Liver (tissue), 7 donors: ENCODE measurements at regions not wholly inside any gene's neighbourhood (a gene's known extent, or its start where the extent isn't known, plus 50 kb on each side); places are given as distances from the start of the nearest gene placed in this dataset.

Source experiments
- DNase-seq: peaks from one replicate; pipeline ENCODE4 v3.0.0-alpha.2; 2017; ENCODE audit warnings: low spot score
- H3K27ac ChIP-seq, 2 donors: one replicate each; pipeline ENCODE4 v1.7.0; 2013; ENCODE audit warnings: inconsistent platforms in 2 of 2, low read length in 2 of 2, control low read depth in 1 of 2, low read depth in 1 of 2, mild to moderate bottlenecking in 1 of 2
- H3K27me3 ChIP-seq, 4 donors: one replicate each; pipeline versions ENCODE4 v1.6.1 to v1.7.0; 2013; ENCODE audit warnings: low read length in 3 of 4, inconsistent platforms in 1 of 4, mild to moderate bottlenecking in 1 of 4, moderate library complexity in 1 of 4; ENCODE audit not compliant: control insufficient read depth in 4 of 4, insufficient read depth in 4 of 4
- H3K36me3 ChIP-seq, 4 donors: one replicate each; pipeline versions ENCODE4 v1.6.1 to v1.7.0; 2013; ENCODE audit warnings: low read length in 3 of 4, mild to moderate bottlenecking in 3 of 4, low read depth in 1 of 4, moderate library complexity in 1 of 4; ENCODE audit not compliant: control insufficient read depth in 4 of 4, insufficient read depth in 3 of 4
- H3K4me1 ChIP-seq, 4 donors: one replicate each; pipeline versions ENCODE4 v1.6.1 to v1.7.0; 2013; ENCODE audit warnings: low read length in 3 of 4, mild to moderate bottlenecking in 3 of 4, moderate library complexity in 1 of 4; ENCODE audit not compliant: control insufficient read depth in 4 of 4, insufficient read depth in 4 of 4
- H3K4me3 ChIP-seq, 3 donors: one replicate each; pipeline versions ENCODE4 v1.6.1 to v1.7.0; 2013; ENCODE audit warnings: low read length in 3 of 3, control low read depth in 1 of 3, low read depth in 1 of 3, mild to moderate bottlenecking in 1 of 3
- H3K9ac ChIP-seq, 2 donors: one replicate each; pipeline ENCODE4 v1.7.0; 2013; ENCODE audit warnings: low read length in 2 of 2, mild to moderate bottlenecking in 2 of 2, moderate library complexity in 2 of 2, control low read depth in 1 of 2, low read depth in 1 of 2
- H3K9me3 ChIP-seq, 4 donors: one replicate each; pipeline versions ENCODE4 v1.6.1 to v1.7.0; 2013; ENCODE audit warnings: low read length in 3 of 4; ENCODE audit not compliant: control insufficient read depth in 4 of 4
- EGR1 ChIP-seq, 2 donors: IDR thresholded peaks; 2 replicates each; pipeline ENCODE4 v1.6.1; 2016 to 2018; ENCODE audit warnings: antibody characterized with exemption in 2 of 2, low read depth in 2 of 2
- FOXA1 ChIP-seq: IDR thresholded peaks from 2 replicates; pipeline ENCODE4 v1.6.1; 2016; ENCODE audit warnings: antibody characterized with exemption
- FOXA2 ChIP-seq: IDR thresholded peaks from 2 replicates; pipeline ENCODE4 v1.6.1; 2016; ENCODE audit warnings: antibody characterized with exemption
- GABPA ChIP-seq, 2 donors: IDR thresholded peaks in 1 of 2; conservative IDR thresholded peaks in 1 of 2; 2 replicates each; pipeline ENCODE4 v1.6.1; 2016; ENCODE audit warnings: antibody characterized with exemption in 2 of 2, mild to moderate bottlenecking in 1 of 2, moderate library complexity in 1 of 2
- HNF4A ChIP-seq, 2 donors: conservative IDR thresholded peaks; 2 replicates each; pipeline ENCODE4 v1.6.1; 2016; ENCODE audit warnings: antibody characterized with exemption in 2 of 2, mild to moderate bottlenecking in 2 of 2
- HNF4G ChIP-seq: IDR thresholded peaks from 2 replicates; pipeline ENCODE4 v1.6.1; 2016; ENCODE audit warnings: antibody characterized with exemption
- JUND ChIP-seq, 2 donors: IDR thresholded peaks; 2 replicates each; pipeline ENCODE4 v1.6.1; 2016; ENCODE audit warnings: antibody characterized with exemption in 2 of 2
- NR2F2 ChIP-seq: IDR thresholded peaks from 2 replicates; pipeline ENCODE4 v1.6.1; 2016; ENCODE audit warnings: antibody characterized with exemption
- RAD21 ChIP-seq, 2 donors: IDR thresholded peaks; 2 replicates each; pipeline ENCODE4 v1.6.1; 2016; ENCODE audit warnings: antibody characterized with exemption in 2 of 2, mild to moderate bottlenecking in 2 of 2
- RXRA ChIP-seq, 2 donors: IDR thresholded peaks; 2 replicates each; pipeline ENCODE4 v1.6.1; 2017 to 2018; ENCODE audit warnings: antibody characterized with exemption in 2 of 2, mild to moderate bottlenecking in 1 of 2
- SP1 ChIP-seq: IDR thresholded peaks from 2 replicates; pipeline ENCODE4 v1.6.1; 2018; ENCODE audit warnings: antibody characterized with exemption, mild to moderate bottlenecking
- TAF1 ChIP-seq: conservative IDR thresholded peaks from 2 replicates; pipeline ENCODE4 v1.6.1; 2016; ENCODE audit warnings: antibody characterized with exemption, mild to moderate bottlenecking
- YY1 ChIP-seq: IDR thresholded peaks from 2 replicates; pipeline ENCODE4 v1.6.1; 2016; ENCODE audit warnings: antibody characterized with exemption, mild to moderate bottlenecking
- WGBS: extraction: QIAGEN DNeasy Blood & Tissue Kit; methylation state at CpG from one replicate; pipeline ENCODE4 v1.1.7; 2013; 5-methylcytosine and 5-hydroxymethylcytosine counted together
- TF ChIP-seq, protein P1 (sequence below): IDR thresholded peaks from 2 replicates; pipeline ENCODE4 v1.6.1; 2016; ENCODE audit warnings: antibody characterized with exemption
- TF ChIP-seq, protein P2 (sequence below): IDR thresholded peaks from 2 replicates; pipeline ENCODE4 v1.6.1; 2016; ENCODE audit warnings: antibody characterized with exemption
- TF ChIP-seq, protein P3 (sequence below): IDR thresholded peaks from 2 replicates; pipeline ENCODE4 v1.6.1; 2016; ENCODE audit warnings: antibody characterized with exemption, mild to moderate bottlenecking
- TF ChIP-seq, protein P4 (sequence below): IDR thresholded peaks from 2 replicates; pipeline ENCODE4 v1.6.1; 2016; ENCODE audit warnings: antibody characterized with exemption
- donor health status: healthy.
- donor health status: healthy.
- donor health status: healthy.
- donor health status: healthy.

DNA sequence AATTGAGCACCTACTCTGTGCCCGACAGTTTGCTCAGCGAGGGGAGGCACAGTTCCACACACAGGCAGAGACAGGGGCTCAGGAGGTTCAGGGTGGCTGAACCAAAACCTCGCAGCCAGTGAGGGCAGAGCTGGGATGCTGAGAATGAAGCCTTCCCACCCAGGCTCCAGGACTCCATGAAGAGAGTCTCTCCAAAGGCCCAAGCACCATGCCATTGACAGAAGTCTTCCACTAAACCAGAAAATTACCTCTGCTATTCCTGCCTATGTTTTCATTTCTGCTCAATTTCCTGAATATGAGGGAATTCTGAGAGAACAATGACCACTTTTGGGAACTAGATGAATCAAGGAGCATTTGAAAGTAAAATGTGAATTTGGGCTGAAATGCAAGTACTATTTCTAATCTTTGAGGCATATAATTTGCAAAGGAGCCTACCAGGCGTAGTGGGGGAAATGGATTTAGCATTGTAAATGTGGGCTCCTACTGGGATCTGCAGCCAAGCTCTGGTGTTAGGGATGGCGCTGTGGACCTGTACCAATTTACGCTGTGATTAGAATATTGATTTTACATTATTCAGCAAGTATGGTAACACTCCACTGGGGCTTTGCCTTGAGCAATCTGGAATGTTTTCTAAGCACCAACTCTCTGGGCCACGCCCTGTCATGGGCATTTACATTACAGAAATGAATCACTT is 91.9 kb downstream of the DRD1 start:
- WGBS = 79% methylated on average over 7 of the region's 7 CpGs
- no peak for TF ChIP-seq SP1
- TF ChIP-seq HNF4A (conservative IDR thresholded peaks at IDR 0.05) = no peak
- no peak for TF ChIP-seq HNF4G
- TF ChIP-seq YY1 = no peak
- TF ChIP-seq NR2F2 = no peak
- no peak for TF ChIP-seq FOXA1
- TF ChIP-seq, protein P1, sequence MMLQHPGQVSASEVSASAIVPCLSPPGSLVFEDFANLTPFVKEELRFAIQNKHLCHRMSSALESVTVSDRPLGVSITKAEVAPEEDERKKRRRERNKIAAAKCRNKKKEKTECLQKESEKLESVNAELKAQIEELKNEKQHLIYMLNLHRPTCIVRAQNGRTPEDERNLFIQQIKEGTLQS = no peak
- TF ChIP-seq TAF1 = no peak
- no peak for TF ChIP-seq RAD21 (IDR thresholded peaks at IDR 0.05)
- no peak for TF ChIP-seq EGR1 (IDR thresholded peaks at IDR 0.05; ENCODE audit: low read depth in 2 of 2)
- TF ChIP-seq JUND (IDR thresholded peaks at IDR 0.05) = no peak
- no peak for TF ChIP-seq GABPA (IDR thresholded peaks at IDR 0.05 in 1 of 2, conservative IDR thresholded peaks at IDR 0.05 in 1 of 2)
- TF ChIP-seq RXRA (IDR thresholded peaks at IDR 0.05) = no peak
- TF ChIP-seq, protein P2, sequence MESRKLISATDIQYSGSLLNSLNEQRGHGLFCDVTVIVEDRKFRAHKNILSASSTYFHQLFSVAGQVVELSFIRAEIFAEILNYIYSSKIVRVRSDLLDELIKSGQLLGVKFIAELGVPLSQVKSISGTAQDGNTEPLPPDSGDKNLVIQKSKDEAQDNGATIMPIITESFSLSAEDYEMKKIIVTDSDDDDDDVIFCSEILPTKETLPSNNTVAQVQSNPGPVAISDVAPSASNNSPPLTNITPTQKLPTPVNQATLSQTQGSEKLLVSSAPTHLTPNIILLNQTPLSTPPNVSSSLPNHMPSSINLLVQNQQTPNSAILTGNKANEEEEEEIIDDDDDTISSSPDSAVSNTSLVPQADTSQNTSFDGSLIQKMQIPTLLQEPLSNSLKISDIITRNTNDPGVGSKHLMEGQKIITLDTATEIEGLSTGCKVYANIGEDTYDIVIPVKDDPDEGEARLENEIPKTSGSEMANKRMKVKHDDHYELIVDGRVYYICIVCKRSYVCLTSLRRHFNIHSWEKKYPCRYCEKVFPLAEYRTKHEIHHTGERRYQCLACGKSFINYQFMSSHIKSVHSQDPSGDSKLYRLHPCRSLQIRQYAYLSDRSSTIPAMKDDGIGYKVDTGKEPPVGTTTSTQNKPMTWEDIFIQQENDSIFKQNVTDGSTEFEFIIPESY = no peak
- TF ChIP-seq FOXA2 = no peak
- TF ChIP-seq, protein P3, sequence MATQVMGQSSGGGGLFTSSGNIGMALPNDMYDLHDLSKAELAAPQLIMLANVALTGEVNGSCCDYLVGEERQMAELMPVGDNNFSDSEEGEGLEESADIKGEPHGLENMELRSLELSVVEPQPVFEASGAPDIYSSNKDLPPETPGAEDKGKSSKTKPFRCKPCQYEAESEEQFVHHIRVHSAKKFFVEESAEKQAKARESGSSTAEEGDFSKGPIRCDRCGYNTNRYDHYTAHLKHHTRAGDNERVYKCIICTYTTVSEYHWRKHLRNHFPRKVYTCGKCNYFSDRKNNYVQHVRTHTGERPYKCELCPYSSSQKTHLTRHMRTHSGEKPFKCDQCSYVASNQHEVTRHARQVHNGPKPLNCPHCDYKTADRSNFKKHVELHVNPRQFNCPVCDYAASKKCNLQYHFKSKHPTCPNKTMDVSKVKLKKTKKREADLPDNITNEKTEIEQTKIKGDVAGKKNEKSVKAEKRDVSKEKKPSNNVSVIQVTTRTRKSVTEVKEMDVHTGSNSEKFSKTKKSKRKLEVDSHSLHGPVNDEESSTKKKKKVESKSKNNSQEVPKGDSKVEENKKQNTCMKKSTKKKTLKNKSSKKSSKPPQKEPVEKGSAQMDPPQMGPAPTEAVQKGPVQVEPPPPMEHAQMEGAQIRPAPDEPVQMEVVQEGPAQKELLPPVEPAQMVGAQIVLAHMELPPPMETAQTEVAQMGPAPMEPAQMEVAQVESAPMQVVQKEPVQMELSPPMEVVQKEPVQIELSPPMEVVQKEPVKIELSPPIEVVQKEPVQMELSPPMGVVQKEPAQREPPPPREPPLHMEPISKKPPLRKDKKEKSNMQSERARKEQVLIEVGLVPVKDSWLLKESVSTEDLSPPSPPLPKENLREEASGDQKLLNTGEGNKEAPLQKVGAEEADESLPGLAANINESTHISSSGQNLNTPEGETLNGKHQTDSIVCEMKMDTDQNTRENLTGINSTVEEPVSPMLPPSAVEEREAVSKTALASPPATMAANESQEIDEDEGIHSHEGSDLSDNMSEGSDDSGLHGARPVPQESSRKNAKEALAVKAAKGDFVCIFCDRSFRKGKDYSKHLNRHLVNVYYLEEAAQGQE = no peak
- TF ChIP-seq, protein P4, sequence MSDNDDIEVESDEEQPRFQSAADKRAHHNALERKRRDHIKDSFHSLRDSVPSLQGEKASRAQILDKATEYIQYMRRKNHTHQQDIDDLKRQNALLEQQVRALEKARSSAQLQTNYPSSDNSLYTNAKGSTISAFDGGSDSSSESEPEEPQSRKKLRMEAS = no peak
- no peaks in the 10 kb centered on the region for H3K36me3 ChIP-seq
- DNase-seq = no peak
- H3K4me3 ChIP-seq = no peak overlapping the region
- H3K9me3 ChIP-seq = no peaks in the 10 kb centered on the region
- H3K4me1 ChIP-seq = no peaks in the 10 kb centered on the region
- no peak overlapping the region for H3K27ac ChIP-seq
- H3K9ac ChIP-seq = no peak overlapping the region
- peaks cover 0 to 15% (median 3%) of the 10 kb centered on the region in 4 donors for H3K27me3 ChIP-seq

DNA sequence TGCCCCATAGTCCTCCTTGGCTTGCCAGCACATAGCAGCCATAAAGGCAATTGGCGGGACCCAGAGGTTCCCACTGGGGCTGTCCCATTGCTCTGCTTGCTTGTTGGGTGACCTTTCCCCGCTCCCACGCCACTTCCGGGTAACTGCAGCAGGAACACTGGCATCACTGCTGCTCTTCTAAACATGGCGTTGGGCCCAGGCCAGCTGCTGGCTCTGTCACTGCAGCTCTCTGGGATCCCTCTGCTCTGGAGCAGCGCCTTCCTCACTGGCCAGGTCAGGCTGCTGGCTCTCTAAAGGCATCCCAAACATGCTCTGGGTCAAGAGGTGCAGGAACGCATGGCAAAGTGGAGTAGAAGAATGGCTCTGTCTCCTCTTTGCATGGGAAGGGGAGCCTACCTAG is 92.9 kb downstream of the DRD1 start:
- TF ChIP-seq RAD21 (IDR thresholded peaks at IDR 0.05) = no peak
- Histone ChIP-seq H3K27ac (no peak overlapping the region), H3K4me3 (no peak overlapping the region), H3K36me3 (no peaks in the 10 kb centered on the region), H3K4me1 (no peaks in the 10 kb centered on the region), H3K9ac (no peak overlapping the region), H3K9me3 (no peaks in the 10 kb centered on the region), H3K27me3 (peaks cover 0 to 15% (median 3%) of the 10 kb centered on the region in 4 donors)
- WGBS = 49% methylated on average over 7 of the region's 7 CpGs
- DNase-seq = no peak
